Body of pancreas (tissue), 4 donors: ENCODE measurements at regions not wholly inside any gene's neighbourhood (a gene's known extent, or its start where the extent isn't known, plus 50 kb on each side); places are given as distances from the start of the nearest gene placed in this dataset. TPM values are rescaled to one million over a fixed set of nuclear protein-coding genes. Genes with fewer than 3 reads are reported as not detected.
"Not testable (repeated sequence)": the region's sequence is repeated elsewhere in the genome, so short reads cannot be mapped to it uniquely, and the experiment has no call there.

ENCODE experiments used
- ATAC-seq: fragments of 150-250 bp; one replicate; pipeline ENCODE4 v1.9.1; 2016
- DNase-seq, 4 donors: peaks; one replicate each; pipeline ENCODE4 v3.0.0-alpha.2; 2019
- H3K27ac ChIP-seq, 4 donors: fragments of 200-600 bp; sonication (generic); 1 replicate in 3 of 4; 2 replicates in 1 of 4; pipeline versions ENCODE4 v1.5.1 to v1.6.1; 2016 to 2019; ENCODE audit warnings: mild to moderate bottlenecking in 1 of 4, mixed read lengths in 1 of 4, moderate library complexity in 1 of 4
- H3K27me3 ChIP-seq, 2 donors: fragments of 200-600 bp; sonication (generic); one replicate each; pipeline ENCODE4 v1.6.0; 2016; ENCODE audit warnings: mild to moderate bottlenecking in 1 of 2
- H3K36me3 ChIP-seq, 2 donors: fragments of 200-600 bp; sonication (generic); replicated peaks in 1 of 2; 2 replicates each; pipeline ENCODE4 v1.5.1; 2016; ENCODE audit warnings: low read depth in 2 of 2; ENCODE audit not compliant: insufficient read depth in 1 of 2
- H3K4me1 ChIP-seq: fragments of 200-600 bp; sonication (generic); one replicate; pipeline ENCODE4 v1.6.0; 2016
- H3K4me3 ChIP-seq, 2 donors: fragments of 200-600 bp; sonication (generic); 1 replicate in 1 of 2; 2 replicates in 1 of 2; pipeline ENCODE4 v1.5.1; 2016 to 2019
- H3K9me3 ChIP-seq, 3 donors: fragments of 200-600 bp; sonication (generic); 1 replicate in 2 of 3; 2 replicates in 1 of 3; pipeline ENCODE4 v1.5.1; 2016
- CTCF ChIP-seq, 7 experiments: fragments of 450-650 bp in 4 of 7; fragments of 200-600 bp in 3 of 7; sonication (generic) in 3 of 7; IDR thresholded peaks; one replicate each; pipeline ENCODE4 v1.5.1; 2016 to 2019; ENCODE audit warnings: antibody characterized with exemption in 7 of 7
- POLR2A ChIP-seq, 3 donors: fragments of 450-650 bp; IDR thresholded peaks; one replicate each; pipeline ENCODE4 v1.6.1; 2016; ENCODE audit warnings: antibody characterized with exemption in 3 of 3, mild to moderate bottlenecking in 2 of 3
- WGBS, 2 donors: methylation state at CpG; one replicate each; pipeline ENCODE4 v1.1.5; 2017; 5-methylcytosine and 5-hydroxymethylcytosine counted together
- intact Hi-C: fragments of 100-400 bp; cut with DNase I; formaldehyde crosslinking; loops from one replicate; pipeline ENCODE4 v1.15.1; 2023
- small RNA-seq: library from RNA; depleted of rRNA; stranded (forward); fragments of <200 nt; gene quantifications from one replicate; pipeline ENCODE3, GENCODE V24; 2016

DNA sequence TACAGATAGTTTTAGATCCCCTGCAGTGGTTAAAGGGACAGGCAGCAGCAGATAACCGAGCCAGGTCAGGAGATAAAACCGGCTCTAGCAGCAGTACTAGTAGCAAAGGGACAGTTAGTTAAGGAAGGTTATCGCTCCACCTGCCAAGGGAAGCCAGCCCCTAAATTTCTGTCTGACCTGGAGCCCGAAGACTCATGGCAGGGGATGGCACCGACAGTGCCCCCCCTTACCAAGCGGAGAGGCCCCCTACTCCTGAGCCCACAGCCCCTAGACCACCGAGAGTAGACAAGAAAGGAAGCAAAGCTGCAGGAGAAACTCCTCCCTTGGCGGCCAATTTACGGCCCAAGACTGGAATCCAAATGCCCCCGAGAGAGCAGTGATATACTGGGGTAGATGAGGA lies 61.3 kb upstream of the MAGEC2 start:
- Histone ChIP-seq H3K27me3 (no peaks in the 10 kb centered on the region), H3K4me3 (no peak overlapping the region), H3K36me3 (no peaks in the 10 kb centered on the region), H3K27ac (no peak overlapping the region), H3K9me3 (no peaks in the 10 kb centered on the region), H3K4me1 (no peaks in the 10 kb centered on the region)
- TF ChIP-seq POLR2A (IDR thresholded peaks at IDR 0.05) (no peak), CTCF (IDR thresholded peaks at IDR 0.05) (no peak)
- ATAC-seq (no peak), DNase-seq (no peak)
- intact Hi-C loops = no loop called here
- WGBS, 2 donors = 69 to 77% methylated on average over 7 to 9 of the region's 10 CpGs

DNA sequence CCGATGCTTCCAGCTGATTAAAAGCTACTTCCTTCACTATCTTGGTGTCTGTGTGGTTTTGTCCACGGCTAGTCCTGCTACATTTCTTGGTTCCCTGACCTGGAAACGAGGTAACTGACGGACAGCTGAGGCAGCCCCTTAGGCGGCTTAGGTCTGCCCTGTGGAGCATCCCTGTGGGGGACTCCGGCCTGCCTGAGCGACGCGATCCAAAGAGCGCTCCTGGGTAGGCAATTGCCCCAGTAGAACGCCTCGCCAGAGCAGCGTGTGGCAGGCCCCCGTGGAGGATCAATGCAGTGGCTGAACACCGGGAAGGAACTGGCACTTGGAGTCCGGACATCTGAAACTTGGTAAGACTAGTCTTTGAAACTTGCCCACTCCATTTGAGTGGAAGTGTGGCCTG lies 60.5 kb upstream of the MAGEC2 start:
- H3K4me1 ChIP-seq, intact Hi-C loops, H3K4me3 ChIP-seq, H3K36me3 ChIP-seq, H3K27ac ChIP-seq, DNase-seq, H3K27me3 ChIP-seq, H3K9me3 ChIP-seq, ATAC-seq: not testable (repeated sequence)
- WGBS, 2 donors = 74% methylated on average over 10 of the region's 16 CpGs; no CpG with 5 or more reads in 1 of the 2 donors

GRCh38 chrX:142256935-142257334 lies 51.8 kb upstream of the MAGEC2 start:
- ATAC-seq (no peak), DNase-seq (no peak)
- no peaks in the 10 kb centered on the region for H3K9me3 ChIP-seq
- no peak overlapping the region for H3K4me3 ChIP-seq
- no peaks in the 10 kb centered on the region for H3K27me3 ChIP-seq
- TF ChIP-seq CTCF (IDR thresholded peaks at IDR 0.05) (no peak), POLR2A (IDR thresholded peaks at IDR 0.05) (no peak)
- H3K27ac ChIP-seq = no peak overlapping the region
- no peaks in the 10 kb centered on the region for H3K4me1 ChIP-seq
- H3K36me3 ChIP-seq = no peaks in the 10 kb centered on the region
- WGBS, 2 donors = 27 to 37% methylated on average over 3 of the region's 3 CpGs
- intact Hi-C loops = no loop called here

Small RNAs in the stretch of these regions (small RNA-seq; reads per million reads assigned to genes)
- not detected for gene RNA5SP516
